Common myeloid progenitor, CD34-positive (primary cell): ENCODE measurements at regions not wholly inside any gene's neighbourhood (a gene's known extent, or its start where the extent isn't known, plus 50 kb on each side); places are given as distances from the start of the nearest gene placed in this dataset.

Experiments
- CTCF ChIA-PET: fragments of 350-600 bp; sonication (Branson Sonifier 250); formaldehyde crosslinking; loops from one replicate; lab custom pipeline; 2021; ENCODE audit warnings: antibody characterized with exemption; lab: Charles Lee
- POLR2A ChIA-PET: fragments of 350-600 bp; sonication (Branson Sonifier 250); formaldehyde crosslinking; loops from one replicate; lab custom pipeline; 2021; ENCODE audit warnings: antibody characterized with exemption; lab: Charles Lee
- DNase-seq, 3 donors: peaks; one replicate each; pipeline versions ENCODE4 v3.0.0 to v3.0.0-alpha.2; 2013
- H3K27ac ChIP-seq, 2 experiments: 1 replicate in 1 of 2; 2 replicates in 1 of 2; pipeline ENCODE4 v1.7.0; 2013; ENCODE audit warnings: inconsistent platforms in 2 of 2, low read length in 2 of 2, mild to moderate bottlenecking in 2 of 2, low read depth in 1 of 2, moderate library complexity in 1 of 2; ENCODE audit not compliant: severe bottlenecking in 2 of 2, insufficient read depth in 1 of 2, poor library complexity in 1 of 2
- H3K27me3 ChIP-seq, 5 experiments: replicated peaks in 2 of 5; 1 replicate in 3 of 5; 2 replicates in 2 of 5; pipeline versions ENCODE4 v1.6.1 to v1.7.0; 2013; ENCODE audit warnings: low read length in 4 of 5, mild to moderate bottlenecking in 2 of 5, moderate library complexity in 2 of 5, inconsistent platforms in 1 of 5; ENCODE audit not compliant: insufficient read depth in 5 of 5, control insufficient read depth in 4 of 5
- H3K36me3 ChIP-seq, 4 experiments: 1 replicate in 2 of 4; 2 replicates in 2 of 4; pipeline versions ENCODE4 v1.6.1 to v1.7.0; 2013; ENCODE audit warnings: low read length in 3 of 4, control low read depth in 1 of 4, mild to moderate bottlenecking in 1 of 4; ENCODE audit not compliant: control insufficient read depth in 4 of 4, insufficient read depth in 4 of 4
- H3K4me1 ChIP-seq, 4 experiments: 1 replicate in 3 of 4; 2 replicates in 1 of 4; pipeline versions ENCODE4 v1.6.1 to v1.7.1; 2013; ENCODE audit warnings: low read length in 3 of 4, mild to moderate bottlenecking in 3 of 4, control low read depth in 1 of 4, inconsistent platforms in 1 of 4, moderate library complexity in 1 of 4; ENCODE audit not compliant: control insufficient read depth in 4 of 4, insufficient read depth in 4 of 4; ENCODE audit errors: control extremely low read depth in 1 of 4
- H3K4me3 ChIP-seq, 7 experiments: 1 replicate in 4 of 7; 2 replicates in 3 of 7; pipeline versions ENCODE4 v1.5.1 to v1.7.0; 2013; ENCODE audit warnings: mild to moderate bottlenecking in 7 of 7, low read length in 6 of 7, moderate library complexity in 6 of 7, inconsistent platforms in 2 of 7, low read depth in 2 of 7, control low read depth in 1 of 7; ENCODE audit not compliant: insufficient read depth in 4 of 7, control insufficient read depth in 1 of 7; ENCODE audit errors: extremely low read depth in 1 of 7
- H3K9me3 ChIP-seq, 5 experiments: 1 replicate in 4 of 5; 2 replicates in 1 of 5; pipeline versions ENCODE4 v1.6.1 to v1.7.1; 2013; ENCODE audit warnings: low read length in 4 of 5, mild to moderate bottlenecking in 2 of 5, inconsistent platforms in 1 of 5, low read depth in 1 of 5, moderate library complexity in 1 of 5; ENCODE audit not compliant: control insufficient read depth in 4 of 5, insufficient read depth in 2 of 5; ENCODE audit errors: control extremely low read depth in 1 of 5
- WGBS: methylation state at CpG from one replicate; pipeline ENCODE4 v1.1.5; 2013; ENCODE audit not compliant: insufficient coverage; 5-methylcytosine and 5-hydroxymethylcytosine counted together

GRCh38 chr4:11342401-11342800 lies 86.3 kb downstream of the HS3ST1 start:
- WGBS, result 95% methylated on average over 4 of the region's 6 CpGs
- no peaks in the 10 kb centered on the region for H3K36me3 ChIP-seq
- H3K27me3 ChIP-seq, result no peaks in the 10 kb centered on the region
- ChIA-PET POLR2A (no interaction called here), CTCF (no interaction called here)
- no peak for DNase-seq
- H3K4me1 ChIP-seq, result peaks cover 0 to 9% (median 4%) of the 10 kb centered on the region in 4 experiments
- no peak overlapping the region for H3K27ac ChIP-seq
- no peak overlapping the region for H3K4me3 ChIP-seq
- H3K9me3 ChIP-seq, result no peaks in the 10 kb centered on the region

- H3K9me3 ChIP-seq, result no peaks in the 10 kb centered on the region
- H3K27me3 ChIP-seq, result no peaks in the 10 kb centered on the region
- peak in 2 of 3 donors; percentile 3 to 12 for DNase-seq
- peaks cover 0 to 9% (median 4%) of the 10 kb centered on the region in 4 experiments for H3K4me1 ChIP-seq
- POLR2A ChIA-PET, result no interaction called here
- no peaks in the 10 kb centered on the region for H3K36me3 ChIP-seq
- CTCF ChIA-PET, result no interaction called here
- no peak overlapping the region for H3K27ac ChIP-seq
- H3K4me3 ChIP-seq, result no peak overlapping the region
- 87% methylated on average over 2 of the region's 6 CpGs for WGBS
These were observed 87.2 kb downstream of the HS3ST1 start for GRCh38 chr4:11341337-11342043.

- no peaks in the 10 kb centered on the region for H3K36me3 ChIP-seq
- CTCF ChIA-PET, result no interaction called here
- H3K27me3 ChIP-seq, result no peaks in the 10 kb centered on the region
- WGBS, result 93% methylated on average over 4 of the region's 5 CpGs
- peak in 2 of 3 donors; percentile 17 to 31 for DNase-seq
- H3K9me3 ChIP-seq, result no peaks in the 10 kb centered on the region
- H3K27ac ChIP-seq, result no peak overlapping the region
- H3K4me1 ChIP-seq, result peaks cover 0 to 9% (median 4%) of the 10 kb centered on the region in 4 experiments
- POLR2A ChIA-PET, result no interaction called here
- no peak overlapping the region for H3K4me3 ChIP-seq
These were observed 89.5 kb downstream of the HS3ST1 start for GRCh38 chr4:11338956-11339782.

- ChIA-PET POLR2A (no interaction called here), CTCF (interaction anchor here (0.8 kb wide), 1 partner anchor 237 kb away, joined by 3 read pairs; no protein-coding TSS in a partner anchor)
- H3K4me1 ChIP-seq, result peaks cover 0 to 9% (median 4%) of the 10 kb centered on the region in 4 experiments
- 100% methylated on average over 1 of the region's 1 CpG for WGBS
- H3K36me3 ChIP-seq, result no peaks in the 10 kb centered on the region
- H3K27me3 ChIP-seq, result no peaks in the 10 kb centered on the region
- no peak for DNase-seq
- H3K4me3 ChIP-seq, result no peak overlapping the region
- H3K27ac ChIP-seq, result no peak overlapping the region
- no peaks in the 10 kb centered on the region for H3K9me3 ChIP-seq
These were observed 91.4 kb downstream of the HS3ST1 start for GRCh38 chr4:11337287-11337686.

- CTCF ChIA-PET, result no interaction called here
- DNase-seq, result no peak
- Histone ChIP-seq H3K27ac (no peak overlapping the region), H3K27me3 (no peaks in the 10 kb centered on the region), H3K9me3 (no peaks in the 10 kb centered on the region), H3K36me3 (no peaks in the 10 kb centered on the region), H3K4me3 (no peak overlapping the region), H3K4me1 (peaks cover 0 to 9% (median 4%) of the 10 kb centered on the region in 4 experiments)
- 100% methylated on average over 1 of the region's 4 CpGs for WGBS
- POLR2A ChIA-PET, result no interaction called here
These were observed 92.3 kb downstream of the HS3ST1 start for GRCh38 chr4:11336435-11336834.

GRCh38 chr4:11334887-11335286 lies 93.8 kb downstream of the HS3ST1 start:
- Histone ChIP-seq H3K27ac (no peak overlapping the region), H3K4me3 (no peak overlapping the region), H3K27me3 (no peaks in the 10 kb centered on the region), H3K4me1 (peaks cover 0 to 9% (median 4%) of the 10 kb centered on the region in 4 experiments), H3K36me3 (no peaks in the 10 kb centered on the region), H3K9me3 (no peaks in the 10 kb centered on the region)
- DNase-seq, result no peak
- no CpG with 5 or more reads among the region's 4 CpGs for WGBS
- ChIA-PET POLR2A (no interaction called here), CTCF (no interaction called here)

- Histone ChIP-seq H3K36me3 (no peaks in the 10 kb centered on the region), H3K9me3 (peaks cover 0 to 10% (median 3%) of the 10 kb centered on the region in 5 experiments), H3K27me3 (no peaks in the 10 kb centered on the region), H3K4me3 (no peak overlapping the region), H3K4me1 (no peaks in the 10 kb centered on the region), H3K27ac (no peak overlapping the region)
- 83% methylated on average over 1 of the region's 2 CpGs for WGBS
- DNase-seq, result no peak
- ChIA-PET CTCF (no interaction called here), POLR2A (no interaction called here)
These were observed 100.3 kb downstream of the HS3ST1 start for GRCh38 chr4:11328401-11328800.
